ENCODE measurements at regions not wholly inside any gene's neighbourhood (a gene's known extent, or its start where the extent isn't known, plus 50 kb on each side); places are given as distances from the start of the nearest gene placed in this dataset.
"Not testable (repeated sequence)": the region's sequence is repeated elsewhere in the genome, so short reads cannot be mapped to it uniquely, and the experiment has no call there.

GRCh38 chr4:153929675-153930074 lies 140.8 kb upstream of the SFRP2 start:
- no peak for DNase-seq

- DNase-seq = no peak
These were observed 138.6 kb upstream of the SFRP2 start for GRCh38 chr4:153927451-153927850.

GRCh38 chr4:153922148-153922547 lies 133.3 kb upstream of the SFRP2 start:
- DNase-seq = no peak

- no peak for DNase-seq
These were observed 130.8 kb upstream of the SFRP2 start for GRCh38 chr4:153919667-153920066.

- no peak for DNase-seq
These were observed 127.4 kb upstream of the SFRP2 start for GRCh38 chr4:153916273-153916755.

- DNase-seq = no peak
These were observed 123.4 kb upstream of the SFRP2 start for GRCh38 chr4:153912301-153912700.

GRCh38 chr4:153909672-153910071 lies 120.8 kb upstream of the SFRP2 start:
- DNase-seq = no peak

GRCh38 chr4:153906231-153906630 lies 117.3 kb upstream of the SFRP2 start:
- no peak for DNase-seq

- DNase-seq = no peak
These were observed 116.3 kb upstream of the SFRP2 start for GRCh38 chr4:153905231-153905630.

GRCh38 chr4:153904011-153904410 lies 115.1 kb upstream of the SFRP2 start:
- DNase-seq = no peak

- DNase-seq = no peak
These were observed 112.3 kb upstream of the SFRP2 start for GRCh38 chr4:153901220-153901619.

GRCh38 chr4:153900426-153900825 lies 111.5 kb upstream of the SFRP2 start:
- DNase-seq = no peak

GRCh38 chr4:153890761-153891160 lies 101.9 kb upstream of the SFRP2 start:
- no peak for DNase-seq

GRCh38 chr4:153887217-153887616 lies 98.3 kb upstream of the SFRP2 start:
- DNase-seq = no peak

GRCh38 chr4:153884325-153884724 lies 95.4 kb upstream of the SFRP2 start:
- DNase-seq = no peak

GRCh38 chr4:153880983-153881382 lies 92.1 kb upstream of the SFRP2 start:
- no peak for DNase-seq

GRCh38 chr4:153877898-153878297 lies 89.0 kb upstream of the SFRP2 start:
- DNase-seq = no peak

GRCh38 chr4:153873741-153874140 lies 84.9 kb upstream of the SFRP2 start:
- no peak for DNase-seq

- DNase-seq = not testable (repeated sequence)
These were observed 77.9 kb upstream of the SFRP2 start for GRCh38 chr4:153866766-153867165.

GRCh38 chr4:153852501-153852900 lies 63.6 kb upstream of the SFRP2 start:
- DNase-seq = no peak

GRCh38 chr4:153850533-153851280 lies 61.8 kb upstream of the SFRP2 start:
- DNase-seq = no peak

- DNase-seq = no peak
These were observed 55.3 kb upstream of the SFRP2 start for GRCh38 chr4:153844144-153844543.

Measured in activated T-cell treated with anti-CD3 and anti-CD28 coated beads, Interleukin-2, amount 50 U/mL, for 1 hour (primary cell).